ENCODE measurements at regions not wholly inside any gene's neighbourhood (a gene's known extent, or its start where the extent isn't known, plus 50 kb on each side); places are given as distances from the start of the nearest gene placed in this dataset.

DNA sequence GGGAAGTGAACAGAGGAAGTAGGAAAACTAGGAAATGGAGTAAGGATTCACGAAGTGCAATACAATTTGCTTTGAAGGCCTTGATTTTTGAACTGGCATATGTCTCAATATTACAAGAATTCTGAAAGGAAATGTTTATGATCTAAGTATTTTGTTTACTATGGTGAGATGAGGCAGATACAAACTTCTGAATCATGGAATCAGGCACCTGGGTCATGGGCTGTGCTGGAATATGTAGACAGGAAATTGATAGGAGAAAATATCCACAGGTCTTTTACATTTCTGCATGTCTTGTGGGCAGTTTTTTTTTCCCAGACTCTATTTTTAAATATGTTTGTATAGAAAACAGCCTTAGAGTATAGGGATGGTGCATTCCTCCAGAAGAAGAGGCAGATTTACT lies 117.1 kb downstream of the PPP1R3A start (continued):
- TF ChIP-seq, protein P1, sequence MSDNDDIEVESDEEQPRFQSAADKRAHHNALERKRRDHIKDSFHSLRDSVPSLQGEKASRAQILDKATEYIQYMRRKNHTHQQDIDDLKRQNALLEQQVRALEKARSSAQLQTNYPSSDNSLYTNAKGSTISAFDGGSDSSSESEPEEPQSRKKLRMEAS (IDR thresholded peaks at IDR 0.05): no peak
- TF ChIP-seq TAF1 (conservative IDR thresholded peaks at IDR 0.05): no peak
- no peak for TF ChIP-seq ATF3 (IDR thresholded peaks at IDR 0.05)
- TF ChIP-seq FOXA1 (IDR thresholded peaks at IDR 0.05): no peak
- no peak for TF ChIP-seq SP1 (IDR thresholded peaks at IDR 0.05)
- TF ChIP-seq HNF4A (conservative IDR thresholded peaks at IDR 0.05): no peak
- no peak for TF ChIP-seq ZBTB33 (IDR thresholded peaks at IDR 0.05)

DNA sequence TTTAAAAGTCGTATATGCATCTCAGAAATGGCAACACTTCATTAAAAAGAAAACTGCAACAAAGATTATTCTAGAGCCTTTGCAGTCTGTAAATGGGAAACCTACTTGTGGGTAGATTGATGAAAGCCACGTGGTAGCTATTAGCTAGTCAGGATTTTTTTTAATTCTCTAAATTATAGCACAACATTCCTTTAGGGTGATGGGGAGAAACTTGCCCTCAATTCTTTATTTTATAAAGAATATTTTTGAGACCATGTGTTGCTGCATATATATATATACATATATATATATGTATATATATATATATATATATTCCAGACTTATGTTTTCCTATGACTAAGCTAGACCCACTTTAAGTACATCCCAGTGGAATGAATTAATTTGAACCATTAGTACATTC lies 118.0 kb downstream of the PPP1R3A start:
- no peak for TF ChIP-seq ATF3 (IDR thresholded peaks at IDR 0.05)
- Histone ChIP-seq H3K4me1 (ENCODE audit: control insufficient read depth in 4 of 4, insufficient read depth in 4 of 4, low read length in 3 of 4) (no peaks in the 10 kb centered on the region), H3K27me3 (ENCODE audit: control insufficient read depth in 4 of 4, insufficient read depth in 4 of 4, low read length in 3 of 4) (peaks cover 0 to 3% (median 0%) of the 10 kb centered on the region in 4 donors), H3K9me3 (ENCODE audit: control insufficient read depth in 4 of 4, low read length in 3 of 4) (no peaks in the 10 kb centered on the region), H3K9ac (ENCODE audit: low read depth in 1 of 2, low read length in 2 of 2) (no peak overlapping the region), H3K4me3 (ENCODE audit: low read depth in 1 of 3, low read length in 3 of 3) (no peak overlapping the region), H3K36me3 (ENCODE audit: control insufficient read depth in 4 of 4, insufficient read depth in 3 of 4, low read depth in 1 of 4, low read length in 3 of 4) (no peaks in the 10 kb centered on the region), H3K27ac (ENCODE audit: low read depth in 1 of 2, low read length in 2 of 2) (no peak overlapping the region)
- DNase-seq (ENCODE audit: low spot score): no peak
- 62% methylated on average over 2 of the region's 2 CpGs for WGBS

GRCh38 chr7:113799896-113800295 lies 118.9 kb downstream of the PPP1R3A start:
- H3K27ac ChIP-seq (ENCODE audit: low read depth in 1 of 2, low read length in 2 of 2): no peak overlapping the region
- no peak overlapping the region for H3K9ac ChIP-seq (ENCODE audit: low read depth in 1 of 2, low read length in 2 of 2)
- H3K36me3 ChIP-seq (ENCODE audit: control insufficient read depth in 4 of 4, insufficient read depth in 3 of 4, low read depth in 1 of 4, low read length in 3 of 4): no peaks in the 10 kb centered on the region
- TF ChIP-seq, protein P2, sequence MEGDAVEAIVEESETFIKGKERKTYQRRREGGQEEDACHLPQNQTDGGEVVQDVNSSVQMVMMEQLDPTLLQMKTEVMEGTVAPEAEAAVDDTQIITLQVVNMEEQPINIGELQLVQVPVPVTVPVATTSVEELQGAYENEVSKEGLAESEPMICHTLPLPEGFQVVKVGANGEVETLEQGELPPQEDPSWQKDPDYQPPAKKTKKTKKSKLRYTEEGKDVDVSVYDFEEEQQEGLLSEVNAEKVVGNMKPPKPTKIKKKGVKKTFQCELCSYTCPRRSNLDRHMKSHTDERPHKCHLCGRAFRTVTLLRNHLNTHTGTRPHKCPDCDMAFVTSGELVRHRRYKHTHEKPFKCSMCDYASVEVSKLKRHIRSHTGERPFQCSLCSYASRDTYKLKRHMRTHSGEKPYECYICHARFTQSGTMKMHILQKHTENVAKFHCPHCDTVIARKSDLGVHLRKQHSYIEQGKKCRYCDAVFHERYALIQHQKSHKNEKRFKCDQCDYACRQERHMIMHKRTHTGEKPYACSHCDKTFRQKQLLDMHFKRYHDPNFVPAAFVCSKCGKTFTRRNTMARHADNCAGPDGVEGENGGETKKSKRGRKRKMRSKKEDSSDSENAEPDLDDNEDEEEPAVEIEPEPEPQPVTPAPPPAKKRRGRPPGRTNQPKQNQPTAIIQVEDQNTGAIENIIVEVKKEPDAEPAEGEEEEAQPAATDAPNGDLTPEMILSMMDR (IDR thresholded peaks at IDR 0.05; ENCODE audit: low read depth, low read length, missing input control): no peak
- TF ChIP-seq FOXA1 (IDR thresholded peaks at IDR 0.05) (no peak), JUND (IDR thresholded peaks at IDR 0.05) (no peak), SP1 (IDR thresholded peaks at IDR 0.05) (no peak), ATF3 (IDR thresholded peaks at IDR 0.05) (no peak), NR2F2 (IDR thresholded peaks at IDR 0.05) (no peak), HNF4A (conservative IDR thresholded peaks at IDR 0.05) (no peak), ZBTB33 (IDR thresholded peaks at IDR 0.05) (no peak), HNF4G (IDR thresholded peaks at IDR 0.05) (no peak), FOXA2 (IDR thresholded peaks at IDR 0.05) (no peak), RAD21 (IDR thresholded peaks at IDR 0.05) (no peak), GABPA (IDR thresholded peaks at IDR 0.05 in 1 of 2, conservative IDR thresholded peaks at IDR 0.05 in 1 of 2) (no peak), TAF1 (conservative IDR thresholded peaks at IDR 0.05) (no peak), YY1 (IDR thresholded peaks at IDR 0.05) (no peak), EGR1 (IDR thresholded peaks at IDR 0.05; ENCODE audit: low read depth in 2 of 2) (no peak)
- TF ChIP-seq, protein P1 (IDR thresholded peaks at IDR 0.05): no peak
- 38% methylated on average over 3 of the region's 3 CpGs for WGBS
- DNase-seq (ENCODE audit: low spot score): no peak
- H3K9me3 ChIP-seq (ENCODE audit: control insufficient read depth in 4 of 4, low read length in 3 of 4): no peaks in the 10 kb centered on the region
- H3K4me1 ChIP-seq (ENCODE audit: control insufficient read depth in 4 of 4, insufficient read depth in 4 of 4, low read length in 3 of 4): no peaks in the 10 kb centered on the region
- no peak overlapping the region for H3K4me3 ChIP-seq (ENCODE audit: low read depth in 1 of 3, low read length in 3 of 3)
- peaks cover 0 to 3% (median 0%) of the 10 kb centered on the region in 4 donors for H3K27me3 ChIP-seq (ENCODE audit: control insufficient read depth in 4 of 4, insufficient read depth in 4 of 4, low read length in 3 of 4)

Data from liver (tissue), 8 donors.